ENCODE measurements at regions not wholly inside any gene's neighbourhood (a gene's known extent, or its start where the extent isn't known, plus 50 kb on each side); places are given as distances from the start of the nearest gene placed in this dataset.

- H3K4me1 ChIP-seq (ENCODE audit: control insufficient read depth, insufficient read depth, low read length) = no peaks in the 10 kb centered on the region
- DNase-seq (ENCODE audit: low read depth, low spot score) (no peak), ATAC-seq (no peak)
- ChIA-PET CTCF (no interaction called here), POLR2A (no interaction called here)
- in situ Hi-C loops (cut with HindIII; ENCODE audit: low pct_unique_long_range_greater_than_20kb, low sequenced_read_pairs) = no loop called here
- BruUV-seq (replicated peaks) = no TSS peak
- H3K27ac ChIP-seq (ENCODE audit: low read length) = no peak overlapping the region
- H3K36me3 ChIP-seq (ENCODE audit: control insufficient read depth, insufficient read depth, low read length) = no peaks in the 10 kb centered on the region
- H3K4me3 ChIP-seq (ENCODE audit: low read depth in 2 of 2, low read length in 2 of 2) = no peak overlapping the region
- TF ChIP-seq, protein P1, sequence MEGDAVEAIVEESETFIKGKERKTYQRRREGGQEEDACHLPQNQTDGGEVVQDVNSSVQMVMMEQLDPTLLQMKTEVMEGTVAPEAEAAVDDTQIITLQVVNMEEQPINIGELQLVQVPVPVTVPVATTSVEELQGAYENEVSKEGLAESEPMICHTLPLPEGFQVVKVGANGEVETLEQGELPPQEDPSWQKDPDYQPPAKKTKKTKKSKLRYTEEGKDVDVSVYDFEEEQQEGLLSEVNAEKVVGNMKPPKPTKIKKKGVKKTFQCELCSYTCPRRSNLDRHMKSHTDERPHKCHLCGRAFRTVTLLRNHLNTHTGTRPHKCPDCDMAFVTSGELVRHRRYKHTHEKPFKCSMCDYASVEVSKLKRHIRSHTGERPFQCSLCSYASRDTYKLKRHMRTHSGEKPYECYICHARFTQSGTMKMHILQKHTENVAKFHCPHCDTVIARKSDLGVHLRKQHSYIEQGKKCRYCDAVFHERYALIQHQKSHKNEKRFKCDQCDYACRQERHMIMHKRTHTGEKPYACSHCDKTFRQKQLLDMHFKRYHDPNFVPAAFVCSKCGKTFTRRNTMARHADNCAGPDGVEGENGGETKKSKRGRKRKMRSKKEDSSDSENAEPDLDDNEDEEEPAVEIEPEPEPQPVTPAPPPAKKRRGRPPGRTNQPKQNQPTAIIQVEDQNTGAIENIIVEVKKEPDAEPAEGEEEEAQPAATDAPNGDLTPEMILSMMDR (IDR thresholded peaks at IDR 0.05) = no peak
- TF ChIP-seq, protein P2, sequence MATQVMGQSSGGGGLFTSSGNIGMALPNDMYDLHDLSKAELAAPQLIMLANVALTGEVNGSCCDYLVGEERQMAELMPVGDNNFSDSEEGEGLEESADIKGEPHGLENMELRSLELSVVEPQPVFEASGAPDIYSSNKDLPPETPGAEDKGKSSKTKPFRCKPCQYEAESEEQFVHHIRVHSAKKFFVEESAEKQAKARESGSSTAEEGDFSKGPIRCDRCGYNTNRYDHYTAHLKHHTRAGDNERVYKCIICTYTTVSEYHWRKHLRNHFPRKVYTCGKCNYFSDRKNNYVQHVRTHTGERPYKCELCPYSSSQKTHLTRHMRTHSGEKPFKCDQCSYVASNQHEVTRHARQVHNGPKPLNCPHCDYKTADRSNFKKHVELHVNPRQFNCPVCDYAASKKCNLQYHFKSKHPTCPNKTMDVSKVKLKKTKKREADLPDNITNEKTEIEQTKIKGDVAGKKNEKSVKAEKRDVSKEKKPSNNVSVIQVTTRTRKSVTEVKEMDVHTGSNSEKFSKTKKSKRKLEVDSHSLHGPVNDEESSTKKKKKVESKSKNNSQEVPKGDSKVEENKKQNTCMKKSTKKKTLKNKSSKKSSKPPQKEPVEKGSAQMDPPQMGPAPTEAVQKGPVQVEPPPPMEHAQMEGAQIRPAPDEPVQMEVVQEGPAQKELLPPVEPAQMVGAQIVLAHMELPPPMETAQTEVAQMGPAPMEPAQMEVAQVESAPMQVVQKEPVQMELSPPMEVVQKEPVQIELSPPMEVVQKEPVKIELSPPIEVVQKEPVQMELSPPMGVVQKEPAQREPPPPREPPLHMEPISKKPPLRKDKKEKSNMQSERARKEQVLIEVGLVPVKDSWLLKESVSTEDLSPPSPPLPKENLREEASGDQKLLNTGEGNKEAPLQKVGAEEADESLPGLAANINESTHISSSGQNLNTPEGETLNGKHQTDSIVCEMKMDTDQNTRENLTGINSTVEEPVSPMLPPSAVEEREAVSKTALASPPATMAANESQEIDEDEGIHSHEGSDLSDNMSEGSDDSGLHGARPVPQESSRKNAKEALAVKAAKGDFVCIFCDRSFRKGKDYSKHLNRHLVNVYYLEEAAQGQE (IDR thresholded peaks at IDR 0.05; ENCODE audit: insufficient read depth in 1 of 2, low read depth in 2 of 2, low read length in 1 of 2) = no peak
- TF ChIP-seq SIN3A (IDR thresholded peaks at IDR 0.05; ENCODE audit: borderline replicate concordance, insufficient read depth, low read depth, low read length) (no peak), POLR2AphosphoS5 (IDR thresholded peaks at IDR 0.05; ENCODE audit: low read depth, low read length) (no peak)
- intact Hi-C loops (cut with micrococcal nuclease; ENCODE audit: unreplicated experiment) = no loop called here
- H3K27me3 ChIP-seq (ENCODE audit: control insufficient read depth, insufficient read depth, low read length) = no peaks in the 10 kb centered on the region
- no peaks in the 10 kb centered on the region for H3K9me3 ChIP-seq (ENCODE audit: control insufficient read depth, insufficient read depth, low read depth, low read length)
Measured at GRCh38 chr9:10928372-10928771, 315.6 kb upstream of the PTPRD start.

DNA sequence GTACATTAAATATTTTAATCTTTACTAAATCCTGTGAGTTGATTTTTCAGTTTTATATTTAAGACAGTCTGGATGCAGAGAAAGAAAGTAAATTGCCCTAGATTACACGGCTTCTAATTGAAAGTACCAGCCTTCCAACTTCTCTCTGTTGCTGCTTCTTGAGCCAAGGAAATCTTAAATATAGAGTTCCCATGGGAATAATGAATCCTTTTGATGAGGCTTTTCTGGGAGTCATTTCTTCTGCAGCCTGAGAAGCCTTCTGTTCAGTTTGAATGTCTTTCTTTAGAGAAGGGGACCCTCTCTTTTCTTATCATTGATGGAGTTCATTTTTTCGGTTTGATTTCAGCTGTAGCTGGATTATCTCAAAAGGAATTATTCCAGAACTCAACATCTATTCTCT is 317.3 kb upstream of the PTPRD start:
- Histone ChIP-seq H3K4me1 (ENCODE audit: control insufficient read depth, insufficient read depth, low read length) (no peaks in the 10 kb centered on the region), H3K27me3 (ENCODE audit: control insufficient read depth, insufficient read depth, low read length) (no peaks in the 10 kb centered on the region), H3K27ac (ENCODE audit: low read length) (no peak overlapping the region), H3K9me3 (ENCODE audit: control insufficient read depth, insufficient read depth, low read depth, low read length) (no peaks in the 10 kb centered on the region), H3K4me3 (ENCODE audit: low read depth in 2 of 2, low read length in 2 of 2) (no peak overlapping the region), H3K36me3 (ENCODE audit: control insufficient read depth, insufficient read depth, low read length) (no peaks in the 10 kb centered on the region)
- intact Hi-C loops (cut with micrococcal nuclease; ENCODE audit: unreplicated experiment) (no loop called here), in situ Hi-C loops (cut with HindIII; ENCODE audit: low pct_unique_long_range_greater_than_20kb, low sequenced_read_pairs) (no loop called here)
- CTCF ChIA-PET = no interaction called here
- DNase-seq (ENCODE audit: low read depth, low spot score) (no peak), ATAC-seq (no peak)
- POLR2A ChIA-PET = no interaction called here
- TF ChIP-seq, protein P1 (IDR thresholded peaks at IDR 0.05) = no peak
- TF ChIP-seq TCF7L2 (IDR thresholded peaks at IDR 0.05; ENCODE audit: low read depth, low read length) (no peak), SIN3A (IDR thresholded peaks at IDR 0.05; ENCODE audit: borderline replicate concordance, insufficient read depth, low read depth, low read length) (no peak), POLR2AphosphoS5 (IDR thresholded peaks at IDR 0.05; ENCODE audit: low read depth, low read length) (no peak)
- TF ChIP-seq, protein P2 (IDR thresholded peaks at IDR 0.05; ENCODE audit: insufficient read depth in 1 of 2, low read depth in 2 of 2, low read length in 1 of 2) = no peak
- BruUV-seq (replicated peaks) = no TSS peak

All from Panc1 (cell line).